Caco-2 (cell line): ENCODE measurements at regions not wholly inside any gene's neighbourhood (a gene's known extent, or its start where the extent isn't known, plus 50 kb on each side); places are given as distances from the start of the nearest gene placed in this dataset.
"Not testable (repeated sequence)": the region's sequence is repeated elsewhere in the genome, so short reads cannot be mapped to it uniquely, and the experiment has no call there.

Source experiments
- BruUV-seq: library from RNA; stranded (reverse); fragments of 400-500 nt; replicated peaks from 2 replicates; lab custom pipeline; 2021; lab: Mats Ljungman, UMichigan
- CTCF ChIA-PET: fragments of 300-600 bp; sonication (Branson Sonifier 250); formaldehyde crosslinking; loops from one replicate; lab custom pipeline; 2022; ENCODE audit warnings: antibody characterized with exemption; lab: Charles Lee
- POLR2A ChIA-PET: fragments of 300-600 bp; sonication (Branson Sonifier 250); formaldehyde crosslinking; loops from one replicate; lab custom pipeline; 2022; ENCODE audit warnings: antibody characterized with exemption; lab: Charles Lee
- DNase-seq, 2 experiments: peaks; one replicate each; pipeline versions ENCODE4 v3.0.0 to v3.0.0-alpha.2; 2020 to 2022
- H3K27me3 ChIP-seq: replicated peaks from 2 replicates; pipeline ENCODE4 v1.6.0; 2011; ENCODE audit warnings: low read length; ENCODE audit not compliant: control insufficient read depth, insufficient read depth
- H3K36me3 ChIP-seq: 2 replicates; pipeline ENCODE4 v1.5.1; 2011; ENCODE audit warnings: low read length; ENCODE audit not compliant: control insufficient read depth, insufficient read depth
- H3K4me1 ChIP-seq: fragments of 250-450 bp; sonication (Bioruptor Pico); 2 replicates; pipeline ENCODE4 v1.5.1; 2020; ENCODE audit warnings: mild to moderate bottlenecking
- H3K4me3 ChIP-seq: 2 replicates; pipeline ENCODE4 v1.5.1; 2011; ENCODE audit warnings: low read depth, mild to moderate bottlenecking, control low read depth, low read length
- H3K9me3 ChIP-seq: fragments of 250-450 bp; sonication (Bioruptor Pico); 2 replicates; pipeline ENCODE4 v1.5.1; 2020; ENCODE audit warnings: mild to moderate bottlenecking, moderate library complexity
- H3K27ac Mint-ChIP-seq: one replicate; pipeline ENCODE4 v1.8.0; 2022; ENCODE audit warnings: mixed read lengths; ENCODE audit not compliant: unreplicated experiment
- H3K27me3 Mint-ChIP-seq: one replicate; pipeline ENCODE4 v1.8.0; 2022; ENCODE audit warnings: mixed read lengths; ENCODE audit not compliant: insufficient read depth, unreplicated experiment
- H3K36me3 Mint-ChIP-seq: one replicate; pipeline ENCODE4 v1.8.0; 2022; ENCODE audit warnings: mild to moderate bottlenecking, mixed read lengths; ENCODE audit not compliant: insufficient read depth, unreplicated experiment
- H3K4me1 Mint-ChIP-seq: one replicate; pipeline ENCODE4 v1.8.0; 2022; ENCODE audit warnings: low read depth, mixed read lengths; ENCODE audit not compliant: unreplicated experiment
- H3K4me3 Mint-ChIP-seq: one replicate; pipeline ENCODE4 v1.8.0; 2022; ENCODE audit warnings: mild to moderate bottlenecking, moderate library complexity, mixed read lengths; ENCODE audit not compliant: unreplicated experiment
- H3K9me3 Mint-ChIP-seq: one replicate; pipeline ENCODE4 v1.8.0; 2022; ENCODE audit warnings: mixed read lengths; ENCODE audit not compliant: unreplicated experiment
- CTCF ChIP-seq, 2 experiments: fragments of 200-600 bp in 1 of 2; IDR thresholded peaks; 1 replicate in 1 of 2; 2 replicates in 1 of 2; pipeline versions ENCODE4 v1.5.1 to v1.8.0; 2011 to 2022; ENCODE audit warnings: antibody characterized with exemption in 1 of 2, control low read depth in 1 of 2, inconsistent platforms in 1 of 2, low read depth in 1 of 2, low read length in 1 of 2, mild to moderate bottlenecking in 1 of 2, moderate library complexity in 1 of 2; ENCODE audit not compliant: insufficient read depth in 1 of 2, severe bottlenecking in 1 of 2, unreplicated experiment in 1 of 2
- intact Hi-C: fragments of 100-400 bp; cut with micrococcal nuclease; formaldehyde crosslinking; loops from one replicate; pipeline ENCODE4 v1.10.0; 2022; ENCODE audit not compliant: unreplicated experiment

- H3K27me3 ChIP-seq, result no peaks in the 10 kb centered on the region
- DNase-seq, result no peak
- Mint-ChIP-seq H3K36me3 (no peaks in the 10 kb centered on the region), H3K4me1 (no peaks in the 10 kb centered on the region), H3K27ac (no peak overlapping the region), H3K9me3 (no peaks in the 10 kb centered on the region), H3K27me3 (no peaks in the 10 kb centered on the region), H3K4me3 (no peak overlapping the region)
- H3K4me3 ChIP-seq, result no peak overlapping the region
- no peaks in the 10 kb centered on the region for H3K4me1 ChIP-seq
- ChIA-PET POLR2A (no interaction called here), CTCF (no interaction called here)
- no peaks in the 10 kb centered on the region for H3K9me3 ChIP-seq
- intact Hi-C loops, result no loop called here
- BruUV-seq, result no TSS peak
- TF ChIP-seq CTCF (IDR thresholded peaks at IDR 0.05; ENCODE audit: insufficient read depth in 1 of 2, low read depth in 1 of 2, low read length in 1 of 2, severe bottlenecking in 1 of 2, unreplicated experiment in 1 of 2), result no peak
- H3K36me3 ChIP-seq, result no peaks in the 10 kb centered on the region
Observed at GRCh38 chr9:12318732-12319685, 374.2 kb upstream of the TYRP1 start.

- Histone ChIP-seq H3K4me1 (no peaks in the 10 kb centered on the region), H3K4me3 (no peak overlapping the region), H3K27me3 (no peaks in the 10 kb centered on the region), H3K9me3 (no peaks in the 10 kb centered on the region), H3K36me3 (no peaks in the 10 kb centered on the region)
- Mint-ChIP-seq H3K27ac (no peak overlapping the region), H3K27me3 (no peaks in the 10 kb centered on the region), H3K4me3 (no peak overlapping the region), H3K36me3 (no peaks in the 10 kb centered on the region), H3K9me3 (no peaks in the 10 kb centered on the region), H3K4me1 (no peaks in the 10 kb centered on the region)
- POLR2A ChIA-PET, result no interaction called here
- no TSS peak for BruUV-seq
- CTCF ChIA-PET, result no interaction called here
- TF ChIP-seq CTCF (IDR thresholded peaks at IDR 0.05; ENCODE audit: insufficient read depth in 1 of 2, low read depth in 1 of 2, low read length in 1 of 2, severe bottlenecking in 1 of 2, unreplicated experiment in 1 of 2), result no peak
- DNase-seq, result no peak
- intact Hi-C loops, result loop anchor here (10.0 kb wide), 1 partner anchor 55 kb away; no protein-coding TSS in a partner anchor
Observed at GRCh38 chr9:12329623-12329985, 363.6 kb upstream of the TYRP1 start.

- BruUV-seq, H3K9me3 ChIP-seq, POLR2A ChIA-PET, H3K9me3 Mint-ChIP-seq, H3K4me3 ChIP-seq, H3K27me3 Mint-ChIP-seq, H3K36me3 ChIP-seq, H3K4me3 Mint-ChIP-seq, intact Hi-C loops, H3K4me1 ChIP-seq, CTCF ChIA-PET, DNase-seq, H3K4me1 Mint-ChIP-seq, H3K27me3 ChIP-seq, H3K36me3 Mint-ChIP-seq, H3K27ac Mint-ChIP-seq: not testable (repeated sequence)
Observed at GRCh38 chr9:12333966-12334365, 359.2 kb upstream of the TYRP1 start.
